Chondrocyte (in vitro differentiated cells): ENCODE measurements at regions not wholly inside any gene's neighbourhood (a gene's known extent, or its start where the extent isn't known, plus 50 kb on each side); places are given as distances from the start of the nearest gene placed in this dataset.

Source experiments
- DNase-seq: peaks from one replicate; pipeline ENCODE4 v3.0.0; 2021; ENCODE audit warnings: mixed read lengths, low spot score
- H3K27ac Mint-ChIP-seq: one replicate; pipeline ENCODE4 v1.8.0; 2021; ENCODE audit warnings: mild to moderate bottlenecking, moderate library complexity, mixed read lengths; ENCODE audit not compliant: unreplicated experiment
- H3K27me3 Mint-ChIP-seq: 2 replicates; pipeline ENCODE4 v1.8.0; 2021; ENCODE audit warnings: low read depth, mixed read lengths
- H3K36me3 Mint-ChIP-seq: 2 replicates; pipeline ENCODE4 v1.8.0; 2021; ENCODE audit warnings: low read depth, mixed read lengths
- H3K4me1 Mint-ChIP-seq: 2 replicates; pipeline ENCODE4 v1.8.0; 2021; ENCODE audit warnings: low read depth, mild to moderate bottlenecking, mixed read lengths
- H3K4me3 Mint-ChIP-seq: one replicate; pipeline ENCODE4 v1.8.0; 2021; ENCODE audit warnings: mild to moderate bottlenecking, moderate library complexity, mixed read lengths; ENCODE audit not compliant: unreplicated experiment
- H3K9me3 Mint-ChIP-seq: 2 replicates; pipeline ENCODE4 v1.8.0; 2021; ENCODE audit warnings: low read depth, mixed read lengths
- CTCF ChIP-seq: fragments of 200-600 bp; sonication (generic); IDR thresholded peaks from 2 replicates; pipeline ENCODE4 v1.5.0; 2021; ENCODE audit warnings: antibody characterized with exemption, mild to moderate bottlenecking, moderate library complexity

- Mint-ChIP-seq H3K4me1 (no peaks in the 10 kb centered on the region), H3K4me3 (no peak overlapping the region), H3K9me3 (peaks cover 7% of the 10 kb centered on the region), H3K36me3 (no peaks in the 10 kb centered on the region), H3K27ac (no peak overlapping the region), H3K27me3 (peaks cover 34% of the 10 kb centered on the region)
- DNase-seq, result no peak
- TF ChIP-seq CTCF, result no peak
These were observed 54.6 kb upstream of the PCSK6 start for GRCh38 chr15:101543926-101544612.

- Mint-ChIP-seq H3K36me3 (no peaks in the 10 kb centered on the region), H3K4me1 (no peaks in the 10 kb centered on the region), H3K4me3 (no peak overlapping the region), H3K27me3 (peaks cover 32% of the 10 kb centered on the region), H3K9me3 (peaks cover 9% of the 10 kb centered on the region), H3K27ac (no peak overlapping the region)
- DNase-seq, result no peak
- TF ChIP-seq CTCF, result no peak
These were observed 53.9 kb upstream of the PCSK6 start for GRCh38 chr15:101543431-101543830.

GRCh38 chr15:101543026-101543390 lies 53.5 kb upstream of the PCSK6 start:
- peaks cover 8% of the 10 kb centered on the region for H3K9me3 Mint-ChIP-seq
- no peak for DNase-seq
- H3K36me3 Mint-ChIP-seq, result no peaks in the 10 kb centered on the region
- peaks cover 28% of the 10 kb centered on the region for H3K27me3 Mint-ChIP-seq
- no peak for TF ChIP-seq CTCF
- peaks cover under 1% of the 10 kb centered on the region for H3K4me1 Mint-ChIP-seq
- no peak overlapping the region for H3K4me3 Mint-ChIP-seq
- H3K27ac Mint-ChIP-seq, result no peak overlapping the region

- no peak for TF ChIP-seq CTCF
- Mint-ChIP-seq H3K4me1 (peaks cover 6% of the 10 kb centered on the region), H3K9me3 (peaks cover 5% of the 10 kb centered on the region), H3K4me3 (no peak overlapping the region), H3K27me3 (peaks cover 23% of the 10 kb centered on the region), H3K36me3 (no peaks in the 10 kb centered on the region), H3K27ac (no peak overlapping the region)
- DNase-seq, result no peak
These were observed 53.0 kb upstream of the PCSK6 start for GRCh38 chr15:101542306-101543025.

- TF ChIP-seq CTCF, result no peak
- Mint-ChIP-seq H3K4me1 (peaks cover 13% of the 10 kb centered on the region), H3K4me3 (no peak overlapping the region), H3K9me3 (peaks cover 5% of the 10 kb centered on the region), H3K27ac (no peak overlapping the region), H3K36me3 (no peaks in the 10 kb centered on the region), H3K27me3 (peaks cover 22% of the 10 kb centered on the region)
- no peak for DNase-seq
These were observed 52.2 kb upstream of the PCSK6 start for GRCh38 chr15:101541501-101542292.
